ENCODE measurements at regions not wholly inside any gene's neighbourhood (a gene's known extent, or its start where the extent isn't known, plus 50 kb on each side); places are given as distances from the start of the nearest gene placed in this dataset.

DNA sequence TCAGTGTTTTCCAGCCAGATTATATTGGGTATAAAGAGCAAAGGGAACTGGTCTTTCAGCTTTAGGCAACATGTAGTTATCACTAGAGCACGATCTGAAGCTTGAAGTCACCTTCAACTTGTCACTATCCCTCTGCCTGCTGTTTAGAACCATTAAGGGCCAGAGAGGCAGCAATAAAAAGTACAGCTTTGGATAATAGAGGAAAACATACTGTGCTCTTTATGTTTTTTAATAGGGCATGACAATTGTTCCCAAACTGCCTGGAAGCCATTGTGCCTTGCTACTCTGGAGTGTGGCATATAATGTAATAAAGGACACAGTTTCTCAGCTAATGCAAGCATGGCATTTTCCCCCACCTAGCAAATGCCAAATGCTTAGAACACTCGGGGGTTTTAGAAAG is 1912.0 kb upstream of the RAG2 start:
- Histone ChIP-seq H3K4me1 (ENCODE audit: control insufficient read depth, insufficient read depth, low read length) (no peaks in the 10 kb centered on the region), H3K9me3 (ENCODE audit: control insufficient read depth, low read length) (no peaks in the 10 kb centered on the region), H3K27ac (ENCODE audit: insufficient read depth, low read depth, low read length, poor library complexity, severe bottlenecking) (no peak overlapping the region), H3K27me3 (ENCODE audit: control insufficient read depth, insufficient read depth, low read length, poor library complexity, severe bottlenecking) (no peaks in the 10 kb centered on the region), H3K36me3 (ENCODE audit: control insufficient read depth, insufficient read depth, low read length) (no peaks in the 10 kb centered on the region), H3K4me3 (ENCODE audit: insufficient read depth, low read depth, low read length) (no peak overlapping the region)
- WGBS, 2 experiments = 91 to 100% methylated on average over 1 to 2 of the region's 2 CpGs

GRCh38 chr11:38503876-38504275 is 1905.8 kb upstream of the RAG2 start:
- WGBS, 2 experiments = 93 to 95% methylated on average over 14 of the region's 14 CpGs
- Histone ChIP-seq H3K4me3 (ENCODE audit: insufficient read depth, low read depth, low read length) (no peak overlapping the region), H3K9me3 (ENCODE audit: control insufficient read depth, low read length) (no peaks in the 10 kb centered on the region), H3K36me3 (ENCODE audit: control insufficient read depth, insufficient read depth, low read length) (no peaks in the 10 kb centered on the region), H3K27me3 (ENCODE audit: control insufficient read depth, insufficient read depth, low read length, poor library complexity, severe bottlenecking) (no peaks in the 10 kb centered on the region), H3K27ac (ENCODE audit: insufficient read depth, low read depth, low read length, poor library complexity, severe bottlenecking) (no peak overlapping the region), H3K4me1 (ENCODE audit: control insufficient read depth, insufficient read depth, low read length) (no peaks in the 10 kb centered on the region)

DNA sequence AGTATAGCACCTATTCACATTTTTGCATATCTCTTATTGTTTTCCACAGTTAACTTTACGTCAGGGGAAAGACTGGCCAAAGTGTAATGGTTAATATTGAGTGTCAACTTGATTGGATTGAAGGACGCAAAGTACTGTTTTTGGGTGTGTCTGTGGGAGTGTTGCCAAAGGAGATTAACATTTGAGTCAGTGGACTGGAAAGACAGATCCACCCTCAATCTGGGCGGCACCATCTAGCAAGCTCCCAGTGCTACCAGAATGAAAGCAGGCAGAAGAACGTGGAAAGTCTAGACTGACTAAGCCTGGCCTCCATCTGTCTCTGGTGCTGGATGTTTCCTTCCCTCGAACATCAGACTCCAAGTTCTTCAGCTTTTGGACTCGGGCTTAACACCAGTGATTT is 1900.7 kb upstream of the RAG2 start:
- H3K27me3 ChIP-seq (ENCODE audit: control insufficient read depth, insufficient read depth, low read length, poor library complexity, severe bottlenecking) = no peaks in the 10 kb centered on the region
- H3K4me3 ChIP-seq (ENCODE audit: insufficient read depth, low read depth, low read length) = no peak overlapping the region
- H3K36me3 ChIP-seq (ENCODE audit: control insufficient read depth, insufficient read depth, low read length) = no peaks in the 10 kb centered on the region
- no peak overlapping the region for H3K27ac ChIP-seq (ENCODE audit: insufficient read depth, low read depth, low read length, poor library complexity, severe bottlenecking)
- 91 to 94% methylated on average over 6 of the region's 6 CpGs for WGBS, 2 experiments
- H3K9me3 ChIP-seq (ENCODE audit: control insufficient read depth, low read length) = no peaks in the 10 kb centered on the region
- H3K4me1 ChIP-seq (ENCODE audit: control insufficient read depth, insufficient read depth, low read length) = no peaks in the 10 kb centered on the region

GRCh38 chr11:38491986-38492385 is 1894.0 kb upstream of the RAG2 start:
- 93 to 100% methylated on average over 1 to 2 of the region's 2 CpGs for WGBS, 2 experiments
- H3K36me3 ChIP-seq (ENCODE audit: control insufficient read depth, insufficient read depth, low read length) = no peaks in the 10 kb centered on the region
- H3K27ac ChIP-seq (ENCODE audit: insufficient read depth, low read depth, low read length, poor library complexity, severe bottlenecking) = no peak overlapping the region
- no peaks in the 10 kb centered on the region for H3K27me3 ChIP-seq (ENCODE audit: control insufficient read depth, insufficient read depth, low read length, poor library complexity, severe bottlenecking)
- H3K4me1 ChIP-seq (ENCODE audit: control insufficient read depth, insufficient read depth, low read length) = no peaks in the 10 kb centered on the region
- H3K4me3 ChIP-seq (ENCODE audit: insufficient read depth, low read depth, low read length) = no peak overlapping the region
- no peaks in the 10 kb centered on the region for H3K9me3 ChIP-seq (ENCODE audit: control insufficient read depth, low read length)

GRCh38 chr11:38481391-38481790 is 1883.4 kb upstream of the RAG2 start:
- Histone ChIP-seq H3K4me3 (ENCODE audit: insufficient read depth, low read depth, low read length) (no peak overlapping the region), H3K9me3 (ENCODE audit: control insufficient read depth, low read length) (no peaks in the 10 kb centered on the region), H3K4me1 (ENCODE audit: control insufficient read depth, insufficient read depth, low read length) (no peaks in the 10 kb centered on the region), H3K27me3 (ENCODE audit: control insufficient read depth, insufficient read depth, low read length, poor library complexity, severe bottlenecking) (no peaks in the 10 kb centered on the region), H3K36me3 (ENCODE audit: control insufficient read depth, insufficient read depth, low read length) (no peaks in the 10 kb centered on the region), H3K27ac (ENCODE audit: insufficient read depth, low read depth, low read length, poor library complexity, severe bottlenecking) (no peak overlapping the region)
- 94 to 95% methylated on average over 12 of the region's 12 CpGs for WGBS, 2 experiments

DNA sequence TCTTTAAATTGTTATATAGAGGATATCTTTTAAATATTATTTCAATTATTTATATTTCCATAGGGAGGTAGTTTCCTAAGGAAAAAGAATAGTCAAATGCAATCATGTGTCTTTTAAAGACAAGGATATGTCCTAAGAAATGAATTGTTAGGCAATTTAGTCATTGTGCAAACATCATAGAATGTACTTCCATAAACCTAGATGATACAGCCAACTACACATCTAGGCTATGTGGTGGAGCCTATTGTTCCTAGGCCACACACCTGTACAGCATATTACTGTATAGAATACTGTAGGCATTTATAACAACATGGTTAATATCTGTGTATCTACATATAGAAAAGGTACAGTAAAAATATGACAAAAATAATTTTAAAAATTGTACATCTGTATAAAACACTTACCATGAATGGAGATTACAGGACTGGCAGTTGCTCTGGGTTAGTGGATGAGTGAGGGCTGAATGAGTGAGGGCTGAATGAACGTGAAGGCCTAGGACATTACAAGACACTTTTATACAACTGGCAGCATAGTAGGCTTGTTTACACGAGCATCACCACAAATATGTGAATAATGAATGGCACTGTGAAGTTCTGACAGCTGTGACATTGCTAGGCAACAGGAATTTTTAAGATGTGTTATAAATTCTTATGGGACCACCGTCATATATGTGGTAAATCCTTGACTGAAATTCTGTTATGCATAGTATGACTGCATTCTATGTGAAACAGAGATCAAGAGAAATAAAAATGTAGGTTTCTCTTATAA is 1879.0 kb upstream of the RAG2 start:
- no peaks in the 10 kb centered on the region for H3K27me3 ChIP-seq (ENCODE audit: control insufficient read depth, insufficient read depth, low read length, poor library complexity, severe bottlenecking)
- no peak overlapping the region for H3K4me3 ChIP-seq (ENCODE audit: insufficient read depth, low read depth, low read length)
- H3K4me1 ChIP-seq (ENCODE audit: control insufficient read depth, insufficient read depth, low read length) = no peaks in the 10 kb centered on the region
- no peaks in the 10 kb centered on the region for H3K9me3 ChIP-seq (ENCODE audit: control insufficient read depth, low read length)
- no peaks in the 10 kb centered on the region for H3K36me3 ChIP-seq (ENCODE audit: control insufficient read depth, insufficient read depth, low read length)
- 94 to 98% methylated on average over 2 to 3 of the region's 3 CpGs for WGBS, 2 experiments
- no peak overlapping the region for H3K27ac ChIP-seq (ENCODE audit: insufficient read depth, low read depth, low read length, poor library complexity, severe bottlenecking)

DNA sequence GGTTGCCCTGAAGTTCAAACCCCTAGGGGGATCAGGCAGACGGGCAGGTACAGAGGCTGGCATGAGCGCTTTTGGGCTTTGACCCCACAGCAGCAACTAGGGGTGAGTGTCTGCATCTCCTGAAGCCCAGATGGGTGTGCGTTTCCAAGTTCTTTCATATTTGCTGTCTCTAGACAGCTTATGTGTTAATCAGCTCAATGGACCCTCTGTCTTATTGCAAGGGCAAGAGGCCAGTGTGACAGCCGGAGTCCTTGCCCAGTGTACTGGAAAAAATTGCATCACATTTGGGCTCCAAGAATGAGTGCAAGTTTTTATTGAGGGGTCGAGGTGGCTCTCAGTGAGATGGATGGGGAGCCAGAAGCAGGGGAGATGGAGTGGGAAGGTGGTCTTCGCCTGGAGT is 1863.7 kb upstream of the RAG2 start:
- H3K4me3 ChIP-seq (ENCODE audit: insufficient read depth, low read depth, low read length) = no peak overlapping the region
- H3K4me1 ChIP-seq (ENCODE audit: control insufficient read depth, insufficient read depth, low read length) = no peaks in the 10 kb centered on the region
- H3K27ac ChIP-seq (ENCODE audit: insufficient read depth, low read depth, low read length, poor library complexity, severe bottlenecking) = no peak overlapping the region
- no peaks in the 10 kb centered on the region for H3K27me3 ChIP-seq (ENCODE audit: control insufficient read depth, insufficient read depth, low read length, poor library complexity, severe bottlenecking)
- no peaks in the 10 kb centered on the region for H3K36me3 ChIP-seq (ENCODE audit: control insufficient read depth, insufficient read depth, low read length)
- WGBS, 2 experiments = 93 to 95% methylated on average over 6 of the region's 6 CpGs
- no peaks in the 10 kb centered on the region for H3K9me3 ChIP-seq (ENCODE audit: control insufficient read depth, low read length)

GRCh38 chr11:38460896-38461295 is 1862.9 kb upstream of the RAG2 start:
- Histone ChIP-seq H3K4me1 (ENCODE audit: control insufficient read depth, insufficient read depth, low read length) (no peaks in the 10 kb centered on the region), H3K36me3 (ENCODE audit: control insufficient read depth, insufficient read depth, low read length) (no peaks in the 10 kb centered on the region), H3K4me3 (ENCODE audit: insufficient read depth, low read depth, low read length) (no peak overlapping the region), H3K27me3 (ENCODE audit: control insufficient read depth, insufficient read depth, low read length, poor library complexity, severe bottlenecking) (no peaks in the 10 kb centered on the region), H3K9me3 (ENCODE audit: control insufficient read depth, low read length) (no peaks in the 10 kb centered on the region), H3K27ac (ENCODE audit: insufficient read depth, low read depth, low read length, poor library complexity, severe bottlenecking) (no peak overlapping the region)
- WGBS, 2 experiments = 91 to 98% methylated on average over 2 of the region's 2 CpGs

DNA sequence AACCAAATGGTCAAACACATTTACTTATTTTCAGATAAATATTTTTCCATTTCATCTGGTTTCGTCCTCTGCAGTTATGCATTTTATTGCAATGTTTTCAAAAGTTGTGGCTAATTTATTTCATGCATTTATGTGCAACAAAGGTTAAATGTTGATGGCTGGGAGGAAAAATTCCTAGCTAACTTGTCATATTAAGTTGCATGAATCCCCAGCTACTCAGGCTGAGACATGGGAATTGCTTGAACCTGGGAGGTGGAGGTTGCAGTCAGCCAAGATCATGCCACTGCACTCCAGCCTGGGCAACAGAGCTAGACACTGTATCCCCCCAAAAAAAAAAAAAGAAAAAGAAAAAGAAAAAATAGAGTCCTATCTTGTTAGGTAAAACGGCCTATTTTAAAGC is 1862.4 kb upstream of the RAG2 start:
- 98 to 100% methylated on average over 2 of the region's 2 CpGs for WGBS, 2 experiments
- H3K36me3 ChIP-seq (ENCODE audit: control insufficient read depth, insufficient read depth, low read length) = no peaks in the 10 kb centered on the region
- no peak overlapping the region for H3K4me3 ChIP-seq (ENCODE audit: insufficient read depth, low read depth, low read length)
- no peaks in the 10 kb centered on the region for H3K27me3 ChIP-seq (ENCODE audit: control insufficient read depth, insufficient read depth, low read length, poor library complexity, severe bottlenecking)
- no peaks in the 10 kb centered on the region for H3K9me3 ChIP-seq (ENCODE audit: control insufficient read depth, low read length)
- no peaks in the 10 kb centered on the region for H3K4me1 ChIP-seq (ENCODE audit: control insufficient read depth, insufficient read depth, low read length)
- no peak overlapping the region for H3K27ac ChIP-seq (ENCODE audit: insufficient read depth, low read depth, low read length, poor library complexity, severe bottlenecking)

GRCh38 chr11:38456371-38456770 is 1858.3 kb upstream of the RAG2 start:
- Histone ChIP-seq H3K4me3 (ENCODE audit: insufficient read depth, low read depth, low read length) (no peak overlapping the region), H3K27me3 (ENCODE audit: control insufficient read depth, insufficient read depth, low read length, poor library complexity, severe bottlenecking) (no peaks in the 10 kb centered on the region), H3K9me3 (ENCODE audit: control insufficient read depth, low read length) (no peaks in the 10 kb centered on the region), H3K36me3 (ENCODE audit: control insufficient read depth, insufficient read depth, low read length) (no peaks in the 10 kb centered on the region), H3K27ac (ENCODE audit: insufficient read depth, low read depth, low read length, poor library complexity, severe bottlenecking) (no peak overlapping the region), H3K4me1 (ENCODE audit: control insufficient read depth, insufficient read depth, low read length) (no peaks in the 10 kb centered on the region)
- WGBS, 2 experiments = 93 to 98% methylated on average over 1 to 3 of the region's 3 CpGs

DNA sequence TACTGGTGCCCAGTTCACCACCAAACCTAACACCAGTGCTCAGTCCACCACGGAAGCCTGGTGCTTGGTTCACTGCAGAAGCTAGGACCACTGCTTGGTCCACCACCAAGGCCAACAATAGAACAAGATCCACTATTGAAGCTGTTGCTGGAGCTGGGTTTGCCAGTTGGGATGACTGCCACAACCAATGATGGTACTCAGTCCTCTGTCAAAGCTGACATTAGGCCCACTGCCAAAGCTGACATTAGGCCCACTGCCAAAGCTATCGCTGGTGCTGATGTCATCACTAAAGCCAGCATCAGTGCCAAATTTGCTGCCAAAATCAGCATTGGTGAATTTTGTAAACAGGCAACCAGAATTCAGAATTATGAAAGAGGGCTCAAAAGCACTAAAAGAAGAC is 1850.2 kb upstream of the RAG2 start:
- Histone ChIP-seq H3K4me3 (ENCODE audit: insufficient read depth, low read depth, low read length) (no peak overlapping the region), H3K27me3 (ENCODE audit: control insufficient read depth, insufficient read depth, low read length, poor library complexity, severe bottlenecking) (no peaks in the 10 kb centered on the region), H3K36me3 (ENCODE audit: control insufficient read depth, insufficient read depth, low read length) (no peaks in the 10 kb centered on the region), H3K27ac (ENCODE audit: insufficient read depth, low read depth, low read length, poor library complexity, severe bottlenecking) (no peak overlapping the region), H3K4me1 (ENCODE audit: control insufficient read depth, insufficient read depth, low read length) (no peaks in the 10 kb centered on the region), H3K9me3 (ENCODE audit: control insufficient read depth, low read length) (no peaks in the 10 kb centered on the region)
- WGBS, 2 experiments = 86 to 99% methylated on average over 2 of the region's 2 CpGs
